Keratinocyte (primary cell): ENCODE measurements at regions not wholly inside any gene's neighbourhood (a gene's known extent, or its start where the extent isn't known, plus 50 kb on each side); places are given as distances from the start of the nearest gene placed in this dataset.

Source experiments
- DNase-seq: peaks from one replicate; pipeline ENCODE4 v3.0.0-alpha.2; 2011; ENCODE audit warnings: low read depth, missing footprints, low spot score
- FAIRE-seq: peaks from 2 replicates; lab custom pipeline; 2011; peaks lifted over from hg19 to GRCh38; lab: Jason Lieb, UNC
- H2AFZ ChIP-seq: 2 replicates; pipeline ENCODE4 v1.6.0; 2012; ENCODE audit warnings: low read length, control low read depth, inconsistent platforms; ENCODE audit not compliant: control insufficient read depth
- H3K27ac ChIP-seq: 2 replicates; pipeline ENCODE4 v1.5.1; 2011; ENCODE audit warnings: low read length; ENCODE audit not compliant: control insufficient read depth, insufficient read depth
- H3K27me3 ChIP-seq: 3 replicates; pipeline ENCODE4 v1.6.0; 2011; ENCODE audit warnings: low read length; ENCODE audit not compliant: control insufficient read depth, insufficient read depth; ENCODE audit errors: extremely low read depth
- H3K36me3 ChIP-seq, 2 experiments: 2 replicates in 1 of 2; 3 replicates in 1 of 2; pipeline ENCODE4 v1.5.1; 2011; ENCODE audit warnings: low read length in 2 of 2, mild to moderate bottlenecking in 1 of 2; ENCODE audit not compliant: control insufficient read depth in 2 of 2, insufficient read depth in 2 of 2; ENCODE audit errors: extremely low read depth in 1 of 2
- H3K4me1 ChIP-seq: 3 replicates; pipeline ENCODE4 v1.5.1; 2011; ENCODE audit warnings: low read length; ENCODE audit not compliant: control insufficient read depth, insufficient read depth; ENCODE audit errors: extremely low read depth
- H3K4me2 ChIP-seq: 3 replicates; pipeline ENCODE4 v1.6.0; 2011; ENCODE audit warnings: low read depth, low read length; ENCODE audit not compliant: control insufficient read depth, insufficient read depth; ENCODE audit errors: extremely low read depth
- H3K4me3 ChIP-seq, 3 experiments: fragments of 200-600 bp in 1 of 3; sonication (generic) in 1 of 3; 2 replicates in 2 of 3; 3 replicates in 1 of 3; pipeline ENCODE4 v1.5.1; 2011 to 2016; ENCODE audit warnings: low read length in 3 of 3, mild to moderate bottlenecking in 3 of 3, control low read depth in 2 of 3, inconsistent platforms in 1 of 3, low read depth in 1 of 3, mixed read lengths in 1 of 3, mixed run types in 1 of 3, moderate library complexity in 1 of 3; ENCODE audit not compliant: control insufficient read depth in 2 of 3, insufficient read depth in 2 of 3; ENCODE audit errors: extremely low read depth in 1 of 3
- H3K79me2 ChIP-seq: 2 replicates; pipeline ENCODE4 v1.6.0; 2012; ENCODE audit warnings: low read length; ENCODE audit not compliant: control insufficient read depth, insufficient read depth
- H3K9ac ChIP-seq: 3 replicates; pipeline ENCODE4 v1.6.0; 2011; ENCODE audit warnings: low read length; ENCODE audit not compliant: control insufficient read depth, insufficient read depth; ENCODE audit errors: extremely low read depth
- H3K9me1 ChIP-seq: 3 replicates; pipeline ENCODE4 v1.6.0; 2011; ENCODE audit warnings: low read length; ENCODE audit not compliant: control insufficient read depth, insufficient read depth; ENCODE audit errors: extremely low read depth
- H3K9me3 ChIP-seq: 2 replicates; pipeline ENCODE4 v1.5.1; 2012; ENCODE audit warnings: low read depth, low read length; ENCODE audit not compliant: control insufficient read depth
- H4K20me1 ChIP-seq: 3 replicates; pipeline ENCODE4 v1.6.0; 2011; ENCODE audit warnings: low read length; ENCODE audit not compliant: control insufficient read depth, insufficient read depth; ENCODE audit errors: extremely low read depth
- CTCF ChIP-seq, 3 experiments: IDR thresholded peaks in 1 of 3; conservative IDR thresholded peaks in 1 of 3; optimal IDR thresholded peaks in 1 of 3; 2 replicates in 2 of 3; 3 replicates in 1 of 3; pipeline versions ENCODE3 to v1.5.1; 2011; ENCODE audit warnings: low read length in 3 of 3, mild to moderate bottlenecking in 3 of 3, moderate library complexity in 2 of 3, control low read depth in 1 of 3, inconsistent platforms in 1 of 3; ENCODE audit not compliant: insufficient read depth in 2 of 3; ENCODE audit errors: extremely low read depth in 1 of 3
- EZH2 ChIP-seq: IDR thresholded peaks from one replicate; pipeline ENCODE4 v1.6.1; 2012; ENCODE audit warnings: inconsistent platforms, mild to moderate bottlenecking, low read length, moderate library complexity
- dilution Hi-C: fragments of 300-500 bp; cut with MboI; formaldehyde crosslinking; loops from one replicate; pipeline ENCODE4 v1.7.0; 2020; ENCODE audit warnings: low sequenced_read_pairs; ENCODE audit not compliant: extremely low pct_ligation_motif_present

- dilution Hi-C loops: no loop called here
- Histone ChIP-seq H3K9me3 (no peaks in the 10 kb centered on the region), H3K27ac (no peak overlapping the region), H3K27me3 (no peaks in the 10 kb centered on the region), H3K4me2 (no peak overlapping the region), H3K4me3 (no peak overlapping the region), H3K9ac (no peak overlapping the region), H2AFZ (no peak overlapping the region), H4K20me1 (no peaks in the 10 kb centered on the region), H3K36me3 (no peaks in the 10 kb centered on the region), H3K79me2 (no peaks in the 10 kb centered on the region), H3K4me1 (no peaks in the 10 kb centered on the region), H3K9me1 (no peaks in the 10 kb centered on the region)
- no peak for DNase-seq
- no peak for FAIRE-seq
- TF ChIP-seq CTCF (optimal IDR thresholded peaks at IDR 0.05 in 1 of 3, IDR thresholded peaks at IDR 0.05 in 1 of 3, conservative IDR thresholded peaks at IDR 0.05 in 1 of 3; ENCODE audit: extremely low read depth in 1 of 3, insufficient read depth in 2 of 3, low read length in 3 of 3): no peak
- no peak for TF ChIP-seq EZH2
Observed at GRCh38 chr4:166655231-166655630, 579.1 kb downstream of the SPOCK3 start.

- no peak overlapping the region for H3K27ac ChIP-seq
- H3K4me3 ChIP-seq: no peak overlapping the region
- dilution Hi-C loops: no loop called here
- no peak for TF ChIP-seq CTCF (optimal IDR thresholded peaks at IDR 0.05 in 1 of 3, IDR thresholded peaks at IDR 0.05 in 1 of 3, conservative IDR thresholded peaks at IDR 0.05 in 1 of 3; ENCODE audit: extremely low read depth in 1 of 3, insufficient read depth in 2 of 3, low read length in 3 of 3)
- no peak for TF ChIP-seq EZH2
- no peaks in the 10 kb centered on the region for H3K27me3 ChIP-seq
- H3K9me1 ChIP-seq: no peaks in the 10 kb centered on the region
- H3K4me1 ChIP-seq: no peaks in the 10 kb centered on the region
- no peak overlapping the region for H2AFZ ChIP-seq
- no peaks in the 10 kb centered on the region for H3K36me3 ChIP-seq
- FAIRE-seq (no peak), DNase-seq (no peak)
- no peaks in the 10 kb centered on the region for H4K20me1 ChIP-seq
- H3K9me3 ChIP-seq: no peaks in the 10 kb centered on the region
- no peak overlapping the region for H3K4me2 ChIP-seq
- H3K79me2 ChIP-seq: no peaks in the 10 kb centered on the region
- no peak overlapping the region for H3K9ac ChIP-seq
Observed at GRCh38 chr4:166655705-166656104, 578.6 kb downstream of the SPOCK3 start.
